ENCODE measurements at regions not wholly inside any gene's neighbourhood (a gene's known extent, or its start where the extent isn't known, plus 50 kb on each side); places are given as distances from the start of the nearest gene placed in this dataset.
"Not testable (repeated sequence)": the region's sequence is repeated elsewhere in the genome, so short reads cannot be mapped to it uniquely, and the experiment has no call there.

DNA sequence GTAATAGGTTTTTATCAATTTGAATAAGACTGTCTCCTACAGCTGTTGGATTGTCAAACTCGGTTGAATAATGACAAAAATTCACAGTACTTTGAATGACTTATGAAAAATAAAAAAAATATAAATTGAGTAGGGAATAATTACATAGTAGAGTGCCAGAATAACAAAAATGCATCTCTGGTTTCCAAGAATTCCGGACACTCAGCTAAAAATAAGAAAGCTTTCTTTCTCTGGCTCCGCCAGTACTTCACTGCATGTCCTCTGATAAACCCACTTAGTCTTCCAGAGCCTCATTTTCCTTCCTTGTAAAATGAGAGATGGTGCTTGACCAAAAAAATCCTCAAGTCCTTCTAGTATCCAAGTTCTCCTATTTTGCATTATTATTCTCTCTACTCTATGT is 374.6 kb upstream of the LUZP2 start:
- DNase-seq, result no peak

DNA sequence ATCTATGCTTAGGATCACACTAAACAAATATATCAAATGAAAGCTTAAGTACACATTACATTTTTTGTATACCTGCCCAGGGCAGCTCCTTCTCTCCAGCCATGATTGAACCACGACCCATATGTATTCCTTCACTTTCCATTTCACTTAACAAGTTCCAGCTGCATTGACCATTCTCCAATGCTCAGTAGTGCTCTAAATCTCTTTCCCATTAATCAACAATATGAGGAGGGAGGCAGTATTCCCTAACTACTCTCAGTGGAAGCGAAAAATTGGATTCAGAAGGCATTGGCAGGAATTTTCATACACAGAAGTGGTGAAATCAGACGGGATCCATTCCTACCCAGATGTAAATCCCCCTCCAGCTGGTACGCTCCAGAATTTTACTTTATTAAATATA is 372.0 kb upstream of the LUZP2 start:
- DNase-seq, result no peak

DNA sequence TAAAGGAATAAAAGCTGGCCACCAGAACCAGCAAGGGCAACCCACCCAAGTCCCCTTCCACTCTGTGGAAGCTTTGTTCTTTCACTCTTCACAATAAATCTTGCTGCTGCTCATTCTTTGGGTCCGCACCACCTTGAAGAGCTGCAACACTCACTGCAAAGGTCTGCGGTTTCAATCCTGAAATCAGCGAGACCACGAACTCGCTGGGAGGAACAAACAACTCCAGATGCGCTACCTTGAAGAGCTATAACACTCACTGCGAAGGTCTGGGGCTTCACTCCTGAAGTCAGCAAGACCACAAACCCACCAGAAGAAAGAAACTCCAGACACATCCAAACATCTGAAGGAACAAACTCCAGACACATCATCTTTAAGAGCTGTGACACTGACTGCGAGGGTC is 365.2 kb upstream of the LUZP2 start:
- no peak for DNase-seq

DNA sequence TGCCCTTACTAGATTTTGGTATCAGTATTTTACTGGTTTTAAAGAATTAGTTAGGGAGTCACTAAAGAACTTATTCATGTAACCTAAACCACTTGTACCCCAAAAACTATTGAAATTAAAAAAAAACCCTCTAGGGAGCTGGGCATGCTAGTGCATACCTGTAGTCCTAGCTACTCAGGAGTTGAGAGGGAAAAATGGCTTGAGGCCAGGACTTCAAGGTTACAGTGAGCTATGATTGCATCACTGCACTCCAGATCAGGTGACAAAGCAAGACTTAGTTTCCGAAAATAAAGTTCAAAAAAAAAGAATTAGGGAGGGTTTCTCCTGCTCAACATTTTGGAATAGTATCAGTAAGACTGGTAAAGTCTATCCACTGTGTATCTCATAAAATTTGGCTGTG is 364.4 kb upstream of the LUZP2 start:
- no peak for DNase-seq

DNA sequence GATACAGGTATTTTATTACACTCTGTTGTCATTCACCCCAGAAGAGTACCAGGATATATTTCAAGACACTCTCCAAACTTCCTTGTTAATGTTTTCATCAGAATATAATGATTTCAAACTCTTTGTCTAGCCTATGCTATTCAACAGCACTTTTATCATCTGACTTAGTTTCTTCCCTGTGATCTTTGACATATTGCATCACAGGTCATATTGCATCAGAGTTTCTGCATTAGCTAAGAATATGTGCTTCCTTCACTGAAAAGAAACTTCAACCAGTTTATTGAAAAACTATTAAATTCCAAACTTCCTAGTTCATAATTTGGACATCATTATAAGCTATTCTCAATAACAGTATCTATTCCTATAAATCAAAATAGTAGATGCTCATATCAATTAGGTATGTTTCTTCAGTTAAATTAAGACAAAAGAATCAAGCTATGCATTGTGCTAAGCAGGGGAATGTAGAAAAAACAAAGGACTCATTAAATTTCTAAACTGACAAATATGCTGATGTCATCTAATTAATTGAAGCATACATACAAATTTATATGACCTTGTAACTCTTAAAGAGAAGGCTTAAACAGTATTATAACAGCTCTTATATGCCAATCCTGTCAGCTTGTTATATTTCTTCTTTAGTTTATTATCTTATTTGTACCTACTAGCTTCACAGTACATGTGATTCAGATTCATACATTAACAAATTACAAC is 361.8 kb upstream of the LUZP2 start:
- peak; percentile 1 for DNase-seq

DNA sequence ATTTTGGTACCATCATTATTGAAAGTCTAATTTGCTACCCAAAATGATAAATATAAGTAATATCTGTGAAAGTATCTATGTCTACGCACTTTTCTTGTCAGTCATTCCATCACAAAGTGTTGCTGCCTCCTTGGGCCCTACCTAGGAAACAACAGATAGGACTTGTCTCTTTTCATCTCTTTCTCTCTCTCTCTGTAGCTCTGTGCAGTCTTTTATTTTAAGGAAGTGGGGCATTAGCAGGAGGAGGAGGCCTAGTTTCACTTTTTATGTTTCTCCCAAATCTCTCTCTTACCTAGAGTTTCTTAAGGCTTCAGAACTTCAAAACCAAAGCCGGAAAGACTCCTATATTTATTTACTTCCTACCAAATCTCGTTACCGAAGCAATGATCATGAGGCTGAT is 354.8 kb upstream of the LUZP2 start:
- no peak for DNase-seq

DNA sequence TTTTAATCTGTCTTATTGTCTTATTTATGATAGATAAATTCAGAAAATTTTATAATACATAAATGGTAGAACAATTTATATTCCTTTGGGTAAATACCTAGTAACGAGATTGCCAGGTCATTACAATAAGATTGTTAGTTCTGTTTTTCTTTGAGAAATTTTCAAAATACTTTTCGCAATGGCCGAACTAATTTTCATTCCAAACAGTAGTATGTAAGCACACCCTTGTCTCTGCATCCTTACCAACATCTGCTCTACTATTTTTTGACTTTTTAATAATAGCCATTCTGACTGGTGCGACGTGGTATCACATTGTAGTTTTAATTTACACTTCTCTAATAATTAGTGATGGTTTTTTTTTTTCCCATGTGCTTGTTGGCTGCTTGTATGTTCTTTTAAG is 351.4 kb upstream of the LUZP2 start:
- DNase-seq, result no peak

DNA sequence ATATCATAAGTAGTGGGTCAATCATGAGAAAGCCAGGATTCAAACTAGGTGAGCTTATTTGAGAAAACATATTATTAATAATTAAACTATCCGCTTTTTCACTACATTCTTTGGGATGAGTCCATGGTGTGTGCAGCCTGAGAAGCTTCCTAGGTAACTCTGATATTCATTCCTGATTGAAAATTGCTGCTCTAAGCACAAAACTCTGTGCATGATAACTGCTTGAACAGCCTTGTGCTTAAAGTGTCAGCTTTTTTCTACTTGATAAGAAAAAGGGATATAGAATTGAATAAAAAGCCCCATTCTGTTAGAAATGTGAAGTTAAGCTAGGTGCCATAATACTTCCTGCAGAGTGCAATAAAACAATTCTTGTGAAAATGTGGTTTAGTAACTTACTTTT is 343.5 kb upstream of the LUZP2 start:
- no peak for DNase-seq

DNA sequence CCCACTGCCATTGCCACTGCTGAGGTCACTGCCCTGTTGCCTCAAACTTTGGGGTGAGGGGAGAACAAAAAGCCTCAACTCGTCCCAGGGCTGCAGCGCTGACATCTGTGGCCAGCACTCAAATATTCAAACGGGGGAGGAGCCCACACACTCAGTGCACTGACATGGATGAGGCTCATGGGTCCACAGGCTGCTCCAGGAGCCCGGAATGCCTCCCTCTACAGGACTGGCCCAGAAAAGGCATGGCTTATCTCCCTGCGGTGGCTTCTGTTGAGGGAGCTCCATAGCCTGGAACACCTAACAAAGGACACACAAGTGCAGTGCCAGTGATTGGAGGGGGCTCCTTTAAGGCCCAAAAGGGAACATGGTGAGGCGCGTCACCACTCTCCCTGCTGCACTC is 341.1 kb upstream of the LUZP2 start:
- DNase-seq, result no peak

DNA sequence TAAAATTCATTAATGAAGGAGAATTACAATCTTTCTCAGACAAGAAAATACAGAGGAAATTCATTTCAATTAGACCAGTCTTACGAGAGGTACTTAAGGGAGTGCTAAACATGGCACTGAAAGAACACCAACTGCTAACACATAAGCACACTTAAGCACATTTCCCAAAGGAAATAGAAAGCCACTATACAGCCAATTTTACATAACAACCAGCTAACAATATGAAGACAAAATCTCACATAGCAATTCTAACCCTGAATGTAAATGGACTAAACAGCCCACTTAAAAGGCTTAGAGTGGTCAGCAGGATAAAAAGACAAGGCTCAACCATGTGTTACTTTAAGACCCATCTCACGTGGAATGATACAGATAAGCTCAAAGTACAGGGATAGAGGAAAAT is 339.5 kb upstream of the LUZP2 start:
- no peak for DNase-seq

DNA sequence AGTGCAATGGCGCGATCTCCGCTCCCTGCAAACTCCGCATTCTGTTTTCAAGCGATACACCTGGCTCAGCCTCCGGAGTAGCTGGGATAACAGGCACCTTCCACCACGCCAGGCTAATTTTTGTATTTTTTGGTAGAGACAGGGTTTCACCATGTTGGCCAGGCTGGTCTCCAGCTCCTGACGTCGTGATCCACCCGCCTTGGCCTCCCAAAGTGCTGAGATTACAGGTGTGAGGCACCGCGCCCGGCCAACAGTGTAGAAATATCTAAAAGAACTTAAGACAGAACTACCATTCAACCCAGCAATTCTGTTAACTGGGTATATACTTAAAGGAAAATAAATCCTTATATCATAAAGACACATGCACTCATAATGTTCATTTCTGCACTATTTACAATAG is 335.3 kb upstream of the LUZP2 start:
- no peak for DNase-seq

DNA sequence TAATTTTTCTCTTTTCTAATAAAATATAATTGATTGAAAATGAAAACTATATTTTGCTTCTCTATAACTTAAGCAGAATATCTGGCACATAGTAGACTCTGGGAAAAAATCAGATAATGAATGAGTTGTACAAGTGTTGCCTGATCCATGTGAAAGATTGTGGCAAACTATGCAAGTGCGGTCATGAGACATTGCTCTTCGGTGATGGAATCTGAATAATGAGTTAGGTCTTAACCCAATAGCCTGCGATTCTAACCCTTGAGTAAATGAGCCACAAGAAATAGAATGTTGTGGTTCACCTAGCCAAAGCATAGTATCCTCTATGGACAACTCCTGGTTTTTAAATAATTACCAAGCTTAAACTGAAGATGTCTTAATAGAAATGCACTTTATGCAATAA is 333.7 kb upstream of the LUZP2 start:
- no peak for DNase-seq

DNA sequence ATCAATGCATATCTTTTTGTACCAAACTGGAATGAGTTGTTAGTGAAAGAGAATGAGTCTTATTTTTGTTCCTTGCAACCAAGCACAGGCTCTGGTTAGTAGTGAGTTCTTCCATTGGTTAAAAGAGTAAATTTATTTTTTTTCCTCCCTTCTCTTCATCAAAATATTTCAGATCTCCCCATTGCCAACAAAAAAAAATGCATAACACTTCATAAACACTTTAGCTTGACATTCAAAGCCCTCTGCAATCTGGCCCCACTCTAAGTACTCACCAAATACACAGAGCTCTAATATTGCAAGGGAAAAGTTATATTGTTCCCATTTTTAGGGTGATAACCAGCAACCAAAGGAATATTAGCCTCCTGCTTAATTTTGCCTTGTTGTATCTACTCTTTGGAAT is 333.0 kb upstream of the LUZP2 start:
- DNase-seq, result no peak

DNA sequence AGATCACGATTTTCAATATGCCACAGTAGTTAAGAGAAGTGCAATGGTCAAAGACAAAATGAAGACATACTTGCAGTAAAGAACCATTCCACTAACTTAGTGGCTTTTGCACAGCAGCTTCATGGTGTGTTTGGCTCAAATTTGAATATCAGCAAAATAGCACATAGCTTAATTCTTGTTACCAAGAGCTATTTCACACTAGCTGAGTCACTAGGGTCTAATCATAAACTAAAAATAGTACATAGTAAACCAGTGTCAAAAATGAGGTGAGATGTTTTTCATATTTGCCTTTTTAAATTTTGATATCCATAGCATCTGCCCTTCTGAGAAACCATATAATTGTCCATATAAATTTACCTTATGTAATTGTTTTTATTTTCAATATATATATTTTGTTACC is 325.0 kb upstream of the LUZP2 start:
- no peak for DNase-seq

DNA sequence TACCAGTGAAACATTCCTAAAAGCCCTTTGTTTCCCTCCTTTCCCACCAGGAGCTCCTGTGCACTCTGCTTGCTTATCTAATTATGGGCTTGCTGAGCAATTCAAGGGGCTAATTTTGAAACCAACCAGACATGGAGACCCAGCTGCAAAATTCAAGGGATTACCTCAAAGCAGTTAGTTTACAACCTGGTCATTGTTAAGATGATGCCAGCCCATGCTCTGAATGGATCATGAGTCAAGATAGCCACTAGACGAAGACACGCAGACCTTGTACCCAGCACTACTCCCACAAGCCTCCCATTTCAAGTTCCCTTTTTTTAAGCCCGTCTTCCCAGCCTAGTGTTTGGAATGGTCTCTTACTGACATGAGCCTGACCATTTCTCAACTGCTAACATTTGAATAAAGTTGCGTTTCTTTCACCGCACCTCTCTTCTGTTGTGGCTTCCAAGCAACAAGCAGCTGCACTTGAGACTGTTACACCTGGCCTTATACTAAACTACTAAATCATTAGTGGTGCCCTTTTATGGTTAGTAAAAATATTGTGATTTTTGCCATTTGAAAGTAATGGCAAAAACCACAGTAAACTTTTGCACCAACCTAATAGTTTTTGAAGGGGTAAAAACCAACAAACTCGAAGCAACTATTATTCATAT is 315.3 kb upstream of the LUZP2 start:
- no peak for DNase-seq

DNA sequence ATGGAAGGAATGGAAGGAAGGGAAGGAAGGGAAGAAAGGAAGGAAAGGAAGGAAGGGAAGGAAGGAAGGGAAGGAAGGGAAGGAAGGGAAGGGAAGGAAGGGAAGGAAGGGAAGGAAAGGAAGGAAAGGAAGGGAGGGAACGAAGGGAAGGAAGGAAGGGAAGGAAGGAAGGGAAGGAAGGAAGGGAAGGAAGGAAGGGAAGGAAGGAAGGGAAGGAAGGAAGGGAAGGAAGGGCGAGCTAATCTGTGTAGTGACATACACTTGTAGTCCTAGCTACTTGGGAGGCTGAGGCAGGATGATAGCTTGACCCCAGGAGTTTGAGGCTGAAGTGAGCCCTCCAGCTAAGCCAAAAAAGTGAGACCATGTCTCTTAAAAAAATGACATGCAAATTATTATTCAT is 311.3 kb upstream of the LUZP2 start:
- not testable (repeated sequence) for DNase-seq

DNA sequence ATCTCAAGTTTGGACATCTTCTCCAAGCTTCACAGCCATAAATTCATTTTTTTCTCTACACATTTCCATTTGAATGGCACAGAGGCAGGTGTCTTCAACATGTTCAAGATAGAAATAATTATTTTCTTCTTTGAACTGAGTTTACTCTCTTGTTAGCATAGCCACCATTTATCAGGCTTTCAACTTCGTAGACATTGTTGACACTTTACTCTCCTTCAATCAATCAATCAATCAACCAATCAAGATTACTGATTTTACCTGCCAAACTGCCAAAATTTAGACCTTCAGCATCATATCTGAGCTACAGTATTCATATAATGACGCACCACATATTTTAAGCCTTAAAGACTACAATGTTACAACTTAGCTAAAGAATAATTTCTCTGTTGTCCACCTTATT is 300.1 kb upstream of the LUZP2 start:
- no peak for DNase-seq

DNA sequence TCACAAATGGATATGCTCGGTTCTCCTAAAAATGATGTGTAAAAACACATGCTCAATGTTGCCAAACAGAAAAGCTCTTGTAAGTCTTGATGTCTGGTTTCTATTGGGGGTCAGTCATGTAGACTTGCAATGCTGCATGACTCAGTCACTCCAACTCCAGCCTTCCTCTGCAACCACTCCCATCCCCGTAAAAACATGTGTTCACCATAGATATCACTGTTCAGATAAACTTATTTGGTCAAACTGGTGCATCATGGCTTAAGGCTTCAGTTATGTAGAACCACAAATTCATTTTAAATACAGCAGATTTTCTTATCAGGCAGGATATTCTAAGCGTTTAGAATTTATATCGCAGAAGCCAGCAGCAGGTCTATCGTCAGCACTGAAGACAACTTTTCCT is 298.4 kb upstream of the LUZP2 start:
- no peak for DNase-seq

DNA sequence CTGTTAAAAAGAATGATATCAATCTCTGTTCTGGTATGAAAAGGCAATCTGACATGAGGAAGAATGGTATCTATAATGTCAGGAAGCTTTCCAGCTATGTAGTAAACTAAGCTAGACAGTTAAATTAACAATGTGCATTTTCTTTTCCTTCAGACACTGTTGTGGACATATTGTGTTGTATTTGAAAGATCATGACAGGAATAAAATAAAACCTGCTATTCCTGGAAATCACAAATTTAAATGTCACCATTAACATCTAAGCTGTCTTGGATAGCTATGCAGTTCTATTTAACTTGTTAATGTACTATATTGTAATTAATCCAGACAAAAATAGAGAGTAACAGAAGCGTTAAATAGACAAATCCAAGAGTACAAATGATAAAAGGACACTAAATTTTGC is 297.4 kb upstream of the LUZP2 start:
- DNase-seq, result no peak

DNA sequence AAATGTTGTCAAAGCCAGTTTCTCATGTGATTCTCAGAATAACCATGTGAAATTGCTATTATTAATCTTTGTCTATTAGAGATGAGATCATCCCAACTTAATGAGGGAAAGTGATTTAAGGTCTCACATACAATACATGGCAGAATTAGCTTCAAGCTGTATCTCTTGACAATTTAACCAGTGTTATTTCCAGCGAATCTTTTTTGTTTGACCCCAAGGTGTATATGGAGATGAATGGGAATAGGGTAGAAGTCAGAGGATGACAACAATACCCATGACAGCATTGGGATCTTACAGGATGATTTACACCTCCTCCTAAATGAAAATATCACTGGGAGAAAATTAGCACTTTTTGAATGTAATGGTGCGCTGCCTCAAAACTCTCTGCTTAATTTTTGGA is 290.8 kb upstream of the LUZP2 start:
- DNase-seq, result no peak

DNA sequence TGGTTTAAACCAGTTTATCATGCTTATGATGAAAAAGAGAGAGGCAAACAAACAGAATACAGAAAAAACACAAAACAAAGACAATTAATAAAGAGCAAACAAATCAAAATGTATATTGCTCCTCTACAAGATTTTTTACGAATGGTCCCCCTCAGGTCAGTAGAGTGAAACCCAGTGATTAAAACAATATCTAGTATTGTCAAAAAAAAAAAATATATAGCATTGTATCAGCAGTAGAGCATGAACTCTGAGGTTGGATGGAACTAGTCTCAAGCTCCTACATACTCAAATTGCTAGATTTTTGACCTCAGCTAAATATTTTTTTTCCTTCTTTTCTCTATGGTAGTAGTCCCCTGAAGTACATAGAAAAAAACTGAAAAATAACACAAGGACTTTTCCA is 290.3 kb upstream of the LUZP2 start:
- no peak for DNase-seq

DNA sequence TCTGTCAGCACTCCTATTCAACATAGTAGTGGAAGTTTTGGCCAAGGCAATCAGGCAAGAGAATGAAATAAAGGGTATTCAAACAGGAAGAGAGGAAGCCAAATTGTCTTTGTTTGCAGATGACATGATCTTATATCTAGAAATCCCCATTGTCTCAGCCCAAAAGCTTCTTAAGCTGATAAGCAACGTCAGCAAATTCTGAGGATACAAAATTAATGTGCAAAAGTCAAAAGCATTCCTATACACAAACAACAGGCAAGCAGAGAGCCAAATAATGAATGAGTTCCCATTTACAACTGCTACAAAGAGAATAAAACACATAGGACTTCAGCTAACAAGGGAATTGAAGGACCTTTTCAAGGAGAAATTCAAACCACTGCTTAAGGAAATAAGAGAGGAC is 280.4 kb upstream of the LUZP2 start:
- no peak for DNase-seq

DNA sequence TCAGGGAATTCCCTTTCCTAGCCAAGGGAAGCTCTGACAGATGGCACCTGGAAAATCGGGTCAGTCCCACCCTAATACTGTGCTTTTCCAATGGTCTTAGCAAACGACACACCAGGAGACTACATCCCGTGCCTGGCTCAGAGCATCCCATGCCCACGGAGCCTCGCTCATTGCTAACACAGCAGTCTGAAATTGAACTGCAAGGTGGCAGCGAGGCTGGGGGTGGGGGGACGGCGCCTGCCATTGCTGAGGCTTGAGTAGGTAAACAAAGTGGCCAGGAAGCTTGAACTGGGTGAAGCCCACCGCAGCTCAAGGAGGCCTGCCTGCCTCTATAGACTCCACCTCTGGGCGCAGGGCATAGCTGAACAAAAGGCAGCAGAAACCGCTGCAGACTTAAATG is 279.5 kb upstream of the LUZP2 start:
- DNase-seq, result not testable (repeated sequence)

DNA sequence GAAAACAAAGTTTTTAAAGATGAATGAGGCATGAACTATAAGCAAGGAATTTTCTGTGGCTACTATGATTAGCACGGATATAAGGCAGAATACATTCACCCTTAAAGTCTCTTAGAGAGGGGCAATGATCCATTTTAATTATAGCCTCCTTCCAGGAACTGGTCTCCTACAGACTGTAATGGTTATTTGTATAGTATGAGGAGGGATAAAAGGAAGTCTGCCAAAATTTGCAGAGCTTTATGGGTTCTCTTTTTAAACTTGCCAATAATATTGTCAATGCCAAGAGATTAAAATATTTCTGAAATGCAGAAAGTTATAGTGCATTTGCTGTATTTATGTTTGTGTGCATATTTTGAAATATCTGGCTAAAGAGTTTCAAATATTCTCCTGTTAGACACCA is 271.4 kb upstream of the LUZP2 start:
- no peak for DNase-seq

DNA sequence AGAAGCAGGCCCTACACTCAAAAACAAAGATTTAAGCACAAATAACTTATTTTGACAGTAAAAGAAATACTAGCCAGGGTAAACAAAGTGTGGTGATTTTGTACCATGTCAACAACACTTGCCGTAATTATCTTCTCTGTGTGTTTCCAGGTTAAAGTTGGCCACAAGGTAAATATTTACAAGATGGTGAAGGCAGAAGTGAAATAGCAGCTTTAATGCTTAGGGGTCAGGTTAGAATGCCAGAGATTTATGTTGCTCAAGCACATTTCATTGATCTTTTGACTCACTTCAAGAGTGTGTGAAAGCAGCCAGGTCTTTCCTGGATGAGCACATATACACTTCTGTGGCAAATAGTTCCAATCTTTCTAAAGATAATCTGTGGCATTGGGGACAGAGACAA is 270.2 kb upstream of the LUZP2 start:
- DNase-seq, result no peak

All from suppressor macrophage treated with lipopolysaccharide for 4 hours (primary cell).